PFSK-1 (cell line): ENCODE measurements at regions not wholly inside any gene's neighbourhood (a gene's known extent, or its start where the extent isn't known, plus 50 kb on each side); places are given as distances from the start of the nearest gene placed in this dataset.

ENCODE experiments used
- FOXP2 ChIP-seq: optimal IDR thresholded peaks from 2 replicates; pipeline ENCODE3; 2011; ENCODE audit warnings: borderline replicate concordance, control low read depth, inconsistent platforms; ENCODE audit not compliant: insufficient read depth; ENCODE audit errors: extremely low read length, extremely low read depth
- POLR2AphosphoS5 ChIP-seq: IDR thresholded peaks from 2 replicates; pipeline ENCODE4 v1.6.1; 2012; ENCODE audit warnings: low read depth, mild to moderate bottlenecking, control low read depth, low read length, moderate library complexity
- REST ChIP-seq, 2 experiments: IDR thresholded peaks; 2 replicates each; pipeline versions ENCODE4 v1.6.1 to v1.8.0; 2011 to 2012; ENCODE audit warnings: low read depth in 2 of 2, low read length in 2 of 2, control low read depth in 1 of 2, inconsistent platforms in 1 of 2, mild to moderate bottlenecking in 1 of 2, moderate library complexity in 1 of 2; ENCODE audit not compliant: insufficient read depth in 1 of 2
- SIN3A ChIP-seq: IDR thresholded peaks from 2 replicates; pipeline ENCODE4 v1.6.1; 2012; ENCODE audit warnings: mild to moderate bottlenecking, low read length, moderate library complexity, borderline replicate concordance; ENCODE audit not compliant: insufficient read depth
- TAF1 ChIP-seq: IDR thresholded peaks from 2 replicates; pipeline ENCODE4 v1.6.1; 2012; ENCODE audit warnings: low read length, control low read depth, borderline replicate concordance; ENCODE audit not compliant: insufficient read depth

- TF ChIP-seq FOXP2 (no peak), TAF1 (no peak), REST (IDR thresholded peaks at IDR 0.05; ENCODE audit: insufficient read depth in 1 of 2, low read depth in 2 of 2, low read length in 2 of 2) (no peak), POLR2AphosphoS5 (no peak), SIN3A (no peak)
Measured at GRCh38 chr13:72590091-72590740, 137.2 kb downstream of the MZT1 start.

- TF ChIP-seq SIN3A: no peak
- TF ChIP-seq REST (IDR thresholded peaks at IDR 0.05; ENCODE audit: insufficient read depth in 1 of 2, low read depth in 2 of 2, low read length in 2 of 2): no peak
Measured at GRCh38 chr13:72586518-72586917, 140.9 kb downstream of the MZT1 start.

- TF ChIP-seq REST (IDR thresholded peaks at IDR 0.05; ENCODE audit: insufficient read depth in 1 of 2, low read depth in 2 of 2, low read length in 2 of 2) (no peak), POLR2AphosphoS5 (no peak), SIN3A (no peak), FOXP2 (no peak), TAF1 (no peak)
Measured at GRCh38 chr13:72585254-72585653, 142.2 kb downstream of the MZT1 start.

- TF ChIP-seq FOXP2: no peak
- TF ChIP-seq SIN3A: no peak
- TF ChIP-seq TAF1: no peak
- TF ChIP-seq POLR2AphosphoS5: no peak
- no peak for TF ChIP-seq REST (IDR thresholded peaks at IDR 0.05; ENCODE audit: insufficient read depth in 1 of 2, low read depth in 2 of 2, low read length in 2 of 2)
Measured at GRCh38 chr13:72571191-72571590, 156.2 kb downstream of the MZT1 start.

GRCh38 chr13:72570019-72570418, 157.4 kb downstream of the MZT1 start:
- TF ChIP-seq SIN3A: no peak
- no peak for TF ChIP-seq TAF1
- TF ChIP-seq POLR2AphosphoS5: no peak
- TF ChIP-seq REST (IDR thresholded peaks at IDR 0.05; ENCODE audit: insufficient read depth in 1 of 2, low read depth in 2 of 2, low read length in 2 of 2): no peak
- TF ChIP-seq FOXP2: no peak
